GM12873 (cell line): ENCODE measurements at regions not wholly inside any gene's neighbourhood (a gene's known extent, or its start where the extent isn't known, plus 50 kb on each side); places are given as distances from the start of the nearest gene placed in this dataset.

Source experiments
- TF ChIP-seq, protein P1 (sequence below): IDR thresholded peaks from 2 replicates; pipeline ENCODE4 v1.5.1; 2012; ENCODE audit warnings: low read depth, mild to moderate bottlenecking, moderate library complexity, low read length, control low read depth; ENCODE audit not compliant: insufficient read depth; ENCODE audit errors: missing control alignments

- TF ChIP-seq, protein P1, sequence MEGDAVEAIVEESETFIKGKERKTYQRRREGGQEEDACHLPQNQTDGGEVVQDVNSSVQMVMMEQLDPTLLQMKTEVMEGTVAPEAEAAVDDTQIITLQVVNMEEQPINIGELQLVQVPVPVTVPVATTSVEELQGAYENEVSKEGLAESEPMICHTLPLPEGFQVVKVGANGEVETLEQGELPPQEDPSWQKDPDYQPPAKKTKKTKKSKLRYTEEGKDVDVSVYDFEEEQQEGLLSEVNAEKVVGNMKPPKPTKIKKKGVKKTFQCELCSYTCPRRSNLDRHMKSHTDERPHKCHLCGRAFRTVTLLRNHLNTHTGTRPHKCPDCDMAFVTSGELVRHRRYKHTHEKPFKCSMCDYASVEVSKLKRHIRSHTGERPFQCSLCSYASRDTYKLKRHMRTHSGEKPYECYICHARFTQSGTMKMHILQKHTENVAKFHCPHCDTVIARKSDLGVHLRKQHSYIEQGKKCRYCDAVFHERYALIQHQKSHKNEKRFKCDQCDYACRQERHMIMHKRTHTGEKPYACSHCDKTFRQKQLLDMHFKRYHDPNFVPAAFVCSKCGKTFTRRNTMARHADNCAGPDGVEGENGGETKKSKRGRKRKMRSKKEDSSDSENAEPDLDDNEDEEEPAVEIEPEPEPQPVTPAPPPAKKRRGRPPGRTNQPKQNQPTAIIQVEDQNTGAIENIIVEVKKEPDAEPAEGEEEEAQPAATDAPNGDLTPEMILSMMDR: no peak
Measured at GRCh38 chr9:24459953-24460352, 85.7 kb downstream of the IZUMO3 start.

DNA sequence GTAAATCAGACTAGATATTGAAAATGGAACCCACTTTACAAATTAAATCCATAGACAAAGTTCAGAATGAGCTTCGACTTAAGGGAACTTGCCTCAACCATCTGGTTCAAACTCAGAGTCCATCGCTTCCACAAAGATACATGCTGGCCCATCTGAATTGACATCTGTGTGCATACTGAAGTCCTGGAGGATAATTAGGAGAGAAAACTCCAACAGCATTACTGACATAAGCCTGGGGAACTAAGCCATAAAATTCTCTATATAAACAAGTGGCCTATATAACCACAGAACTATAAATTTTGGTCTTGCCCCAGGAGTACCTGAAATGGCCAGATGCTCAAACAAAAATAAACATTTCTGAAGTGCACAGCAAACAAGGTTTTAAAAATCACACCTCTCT lies 94.4 kb downstream of the IZUMO3 start:
- TF ChIP-seq, protein P1: no peak

DNA sequence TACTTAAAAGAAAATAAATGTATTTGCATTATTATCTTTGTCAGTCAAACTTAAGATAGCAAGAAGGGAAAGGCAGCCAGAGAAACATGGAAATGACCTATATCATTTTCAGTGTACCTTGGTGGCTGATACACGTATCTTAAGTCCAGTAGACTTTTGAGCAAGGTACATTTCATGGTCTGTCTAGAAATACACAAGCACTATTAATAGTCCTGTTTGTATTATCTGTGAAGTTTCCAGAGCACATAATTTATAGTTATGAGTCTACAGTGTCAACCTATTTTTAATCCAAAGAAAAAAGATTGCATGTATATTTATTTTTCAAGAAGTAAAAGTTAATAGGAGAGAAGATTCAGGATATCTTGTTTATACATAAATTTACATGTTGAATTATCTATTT lies 95.7 kb downstream of the IZUMO3 start:
- TF ChIP-seq, protein P1: no peak

DNA sequence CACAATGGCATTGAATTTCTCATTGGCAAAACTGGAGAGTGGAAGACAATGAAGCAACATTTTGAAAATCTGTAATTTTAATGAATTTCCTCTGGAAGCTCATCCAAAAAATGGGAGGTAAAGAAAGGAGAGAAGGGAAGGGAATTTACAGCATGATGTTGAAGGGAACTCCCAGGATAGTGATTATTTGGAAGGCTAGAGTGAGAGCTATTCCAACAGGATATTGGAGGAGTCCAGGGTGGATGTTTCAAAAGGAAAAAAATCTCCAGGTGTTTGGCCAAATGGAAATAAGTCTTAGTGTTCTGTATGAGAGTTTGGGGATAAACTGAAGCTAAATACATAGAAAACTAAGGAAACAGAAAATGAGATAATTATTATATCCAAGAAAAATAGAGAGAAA lies 106.2 kb downstream of the IZUMO3 start:
- TF ChIP-seq, protein P1: no peak

- TF ChIP-seq, protein P1: no peak
Measured at GRCh38 chr9:24438876-24439275, 106.8 kb downstream of the IZUMO3 start.

- TF ChIP-seq, protein P1: no peak
Measured at GRCh38 chr9:24436761-24437160, 108.9 kb downstream of the IZUMO3 start.

GRCh38 chr9:24434183-24434582 lies 111.5 kb downstream of the IZUMO3 start:
- TF ChIP-seq, protein P1: no peak

DNA sequence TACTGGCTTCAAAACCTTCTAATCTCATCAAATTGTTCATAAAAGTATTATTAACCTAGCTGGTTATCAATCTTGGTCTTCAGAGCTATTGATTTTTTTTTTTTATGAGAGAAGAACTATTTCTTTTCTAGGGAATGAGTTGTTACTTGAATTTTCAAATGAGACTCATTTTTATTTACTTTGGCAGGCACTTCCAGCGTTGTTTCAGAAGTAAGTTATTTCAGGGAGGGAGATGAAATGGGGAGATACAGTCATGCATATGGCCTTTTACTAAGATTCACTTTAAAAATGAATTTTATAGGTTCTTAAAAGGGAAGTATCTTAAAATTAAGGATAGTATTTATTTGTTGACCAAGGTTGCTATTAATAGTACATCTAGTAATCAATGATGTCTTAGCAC lies 129.6 kb downstream of the IZUMO3 start:
- TF ChIP-seq, protein P1: no peak
